ENCODE measurements at regions not wholly inside any gene's neighbourhood (a gene's known extent, or its start where the extent isn't known, plus 50 kb on each side); places are given as distances from the start of the nearest gene placed in this dataset.

- no peak for TF ChIP-seq CTCF (IDR thresholded peaks at IDR 0.05 in 2 of 3, conservative IDR thresholded peaks at IDR 0.05 in 1 of 3; ENCODE audit: insufficient read depth in 2 of 3, low read depth in 1 of 3, low read length in 3 of 3)
- TF ChIP-seq ETS1 (conservative IDR thresholded peaks at IDR 0.05; ENCODE audit: control insufficient read depth, low read depth, low read length), result no peak
- TF ChIP-seq ZFP1 (CRISPR knock-in tag; IDR thresholded peaks at IDR 0.05), result no peak
- TF ChIP-seq ATF7 (IDR thresholded peaks at IDR 0.05), result no peak
- no peak for TF ChIP-seq TAF1 (IDR thresholded peaks at IDR 0.05; ENCODE audit: control insufficient read depth, extremely low read depth, insufficient read depth, low read length, severe bottlenecking)
- no peak for TF ChIP-seq ZC3H4 (CRISPR knock-in tag; IDR thresholded peaks at IDR 0.05; ENCODE audit: borderline replicate concordance)
- TF ChIP-seq CEBPB (tag; IDR thresholded peaks at IDR 0.05), result no peak
- TF ChIP-seq DNMT1 (IDR thresholded peaks at IDR 0.05), result no peak
- TF ChIP-seq ZNF239 (CRISPR knock-in tag; IDR thresholded peaks at IDR 0.05), result no peak
- no peak for TF ChIP-seq ZNF12 (CRISPR knock-in tag; IDR thresholded peaks at IDR 0.05)
- no peak for TF ChIP-seq POLR3A (IDR thresholded peaks at IDR 0.05; ENCODE audit: borderline replicate concordance, extremely low read depth, insufficient read depth, insufficient read length)
- no peak for TF ChIP-seq ZNF121 (CRISPR knock-in tag; conservative IDR thresholded peaks at IDR 0.05)
- TF ChIP-seq ZMIZ1 (IDR thresholded peaks at IDR 0.05; ENCODE audit: low read depth in 2 of 2, low read length in 2 of 2), result no peak
Observed at GRCh38 chr2:212638694-212639093, 100.1 kb upstream of the ERBB4 start.

Measured in K562 (cell line).